GM21576 (cell line): ENCODE measurements at regions not wholly inside any gene's neighbourhood (a gene's known extent, or its start where the extent isn't known, plus 50 kb on each side); places are given as distances from the start of the nearest gene placed in this dataset.
"Not testable (repeated sequence)": the region's sequence is repeated elsewhere in the genome, so short reads cannot be mapped to it uniquely, and the experiment has no call there.

Experiments
- ATAC-seq: cut with Tn5 transposase; IDR thresholded peaks from one replicate; pipeline ENCODE4 v1.9.1; 2021; ENCODE audit warnings: mild to moderate bottlenecking, moderate library complexity; ENCODE audit not compliant: unreplicated experiment

- ATAC-seq: no peak
These were observed 50.3 kb downstream of the RBFOX3 start for GRCh38 chr17:79560527-79560926.

- ATAC-seq: no peak
These were observed 51.6 kb downstream of the RBFOX3 start for GRCh38 chr17:79559111-79559887.

DNA sequence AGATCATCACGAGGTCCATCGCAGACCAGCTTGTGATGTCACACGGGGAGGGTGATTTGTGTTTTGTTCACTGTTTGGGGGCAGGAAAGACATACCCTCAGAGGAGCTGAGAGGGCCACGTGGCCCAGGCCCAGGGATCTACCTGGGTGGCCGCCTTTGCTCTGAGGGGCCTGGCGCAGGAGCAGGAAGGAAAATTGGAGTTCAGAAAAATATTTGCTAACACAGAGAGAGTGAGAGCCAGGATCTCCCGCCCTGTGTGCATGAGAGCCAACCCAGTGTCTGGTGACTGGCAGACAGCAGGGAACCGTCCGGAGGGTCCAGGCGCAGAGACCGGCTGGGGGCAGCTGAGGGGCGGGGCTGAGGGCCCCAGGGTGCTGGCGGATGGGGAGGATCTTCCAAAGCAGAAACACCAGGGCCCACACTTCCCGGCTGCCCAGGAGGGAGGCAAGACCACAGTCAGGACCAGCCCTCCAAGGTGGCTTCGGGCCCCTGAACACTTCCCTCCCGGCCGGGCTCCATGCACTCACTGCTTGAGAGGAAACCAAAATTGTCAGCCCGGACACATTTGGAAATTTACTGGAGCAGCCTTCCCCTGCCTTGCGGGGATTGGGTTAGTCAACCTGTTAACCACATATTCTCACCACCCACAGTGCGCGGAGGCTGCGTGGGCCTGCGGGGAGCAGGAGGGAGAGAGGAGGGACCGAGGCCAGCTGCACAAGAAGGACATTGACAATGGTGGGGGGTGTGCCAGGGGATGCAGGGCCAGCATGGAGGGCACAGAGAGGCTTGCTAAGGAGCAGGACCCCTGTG, 52.6 kb downstream of the RBFOX3 start:
- no peak for ATAC-seq

- no peak for ATAC-seq
These were observed 53.4 kb downstream of the RBFOX3 start for GRCh38 chr17:79557276-79558090.

GRCh38 chr17:79556271-79556670, 54.6 kb downstream of the RBFOX3 start:
- no peak for ATAC-seq

DNA sequence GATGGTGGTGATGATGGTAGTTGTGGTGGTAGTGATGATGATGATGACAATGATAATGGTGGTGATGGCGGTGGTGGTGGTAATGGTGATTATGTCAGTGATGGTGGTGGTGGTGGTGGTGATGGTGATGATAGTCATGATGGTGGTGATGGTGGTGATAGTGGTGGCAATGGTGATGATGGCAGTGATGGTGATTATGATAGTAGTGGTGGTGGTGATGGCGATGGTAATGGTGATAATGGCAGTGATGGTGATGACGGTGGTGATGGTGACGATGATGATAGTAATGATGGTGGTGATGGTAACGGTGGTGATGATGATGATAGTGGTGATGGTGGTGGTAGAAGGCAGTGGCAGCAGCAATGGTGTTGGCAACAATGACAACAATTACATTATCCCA, 55.3 kb downstream of the RBFOX3 start:
- ATAC-seq: no peak

DNA sequence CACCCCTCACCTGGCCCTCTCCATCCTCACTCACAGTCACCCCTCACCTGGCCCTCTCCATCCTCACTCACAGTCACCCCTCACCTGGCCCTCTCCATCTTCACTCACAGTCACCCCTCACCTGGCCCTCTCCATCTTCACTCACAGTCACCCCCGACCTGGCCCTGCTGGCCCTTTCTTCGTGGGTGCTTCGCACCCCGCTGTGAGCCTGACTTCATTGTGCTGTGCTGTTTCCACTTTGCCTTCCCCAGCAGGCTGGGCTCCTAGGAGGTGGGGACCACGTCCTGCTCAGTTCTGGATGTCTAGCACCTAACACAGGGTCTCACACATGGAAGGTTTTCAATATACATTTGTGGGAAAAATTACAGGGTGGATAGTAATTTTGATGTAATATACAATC, 56.5 kb downstream of the RBFOX3 start:
- ATAC-seq: not testable (repeated sequence)

- no peak for ATAC-seq
These were observed 58.0 kb downstream of the RBFOX3 start for GRCh38 chr17:79552824-79553223.

- no peak for ATAC-seq
These were observed 58.4 kb downstream of the RBFOX3 start for GRCh38 chr17:79552405-79552804.

DNA sequence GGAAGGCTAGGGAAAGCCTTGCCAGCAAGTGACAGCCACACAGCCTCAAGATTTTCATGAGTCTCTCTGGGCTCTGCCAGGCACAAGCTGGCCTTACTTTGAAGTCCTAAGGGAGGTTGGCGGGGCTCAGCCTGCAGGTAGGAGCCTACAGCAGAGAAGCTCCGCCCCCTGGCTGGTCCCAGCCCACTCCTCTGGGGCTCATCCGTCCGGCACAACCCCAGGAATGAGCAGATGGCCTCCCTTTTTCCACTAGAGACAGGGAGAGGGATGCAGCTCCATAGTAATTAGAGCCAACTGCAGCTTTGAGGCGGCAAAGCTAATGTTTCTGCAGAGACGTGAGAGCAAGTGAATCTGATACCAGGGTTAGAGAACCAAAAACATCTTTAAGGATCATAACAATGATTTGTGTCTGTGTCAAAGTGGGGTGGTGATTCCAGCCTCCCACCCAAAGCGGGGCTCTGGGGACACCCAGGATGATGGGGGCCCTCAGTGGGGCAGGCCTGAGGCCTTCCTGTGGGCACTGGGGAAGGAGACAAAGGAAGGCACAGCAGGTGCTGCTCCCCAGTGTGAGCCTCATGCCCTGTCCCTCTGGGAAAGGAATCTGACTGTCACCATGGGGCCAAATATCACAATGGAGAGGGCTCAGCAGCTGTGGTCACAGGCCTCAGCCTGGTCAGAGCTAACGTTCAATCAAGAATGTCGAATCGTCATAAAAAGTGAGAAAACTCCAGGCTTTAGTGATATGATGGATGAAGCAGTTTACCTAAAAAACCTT, 61.5 kb downstream of the RBFOX3 start:
- ATAC-seq: no peak

GRCh38 chr17:79548116-79548515, 62.7 kb downstream of the RBFOX3 start:
- ATAC-seq: no peak

DNA sequence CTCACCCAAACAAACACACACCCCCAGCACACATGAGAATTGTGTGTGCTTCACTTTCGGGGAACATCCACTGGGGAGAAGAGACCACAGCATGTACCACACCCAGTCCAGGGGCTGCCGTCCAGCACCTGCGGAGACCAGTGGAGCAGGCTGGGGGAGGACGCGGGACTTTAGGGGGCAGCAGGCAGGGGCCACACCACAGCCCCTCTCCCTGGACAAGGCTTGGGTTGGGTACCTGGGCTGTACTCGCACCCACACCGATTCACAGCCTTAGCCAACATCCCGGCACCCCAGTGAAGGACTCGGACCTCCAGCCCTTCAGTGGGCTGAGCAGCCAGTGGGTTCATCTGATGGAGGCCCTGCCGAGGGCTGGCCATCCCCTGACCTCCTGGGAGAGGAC, 63.3 kb downstream of the RBFOX3 start:
- ATAC-seq: no peak

DNA sequence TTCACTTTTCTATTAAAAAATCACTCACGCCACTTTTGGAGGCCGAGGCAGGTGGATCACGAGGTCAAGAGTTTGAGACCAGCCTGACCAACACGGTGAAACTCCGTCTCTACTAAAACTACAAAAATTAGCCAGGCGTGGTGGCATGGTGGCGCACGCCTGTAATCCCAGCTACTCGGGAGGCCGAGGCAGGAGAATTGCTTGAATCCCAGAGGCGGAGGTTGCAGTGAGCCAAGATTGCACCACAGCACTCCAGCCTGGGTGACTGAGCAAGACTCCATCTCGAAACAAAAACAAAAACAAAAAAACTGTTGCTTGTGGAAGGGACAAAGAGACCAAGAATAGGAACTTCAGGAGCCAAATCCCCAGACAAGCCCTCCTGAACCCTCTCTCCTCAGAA, 63.7 kb downstream of the RBFOX3 start:
- ATAC-seq: not testable (repeated sequence)

GRCh38 chr17:79546386-79546785, 64.5 kb downstream of the RBFOX3 start:
- no peak for ATAC-seq

- ATAC-seq: no peak
These were observed 65.4 kb downstream of the RBFOX3 start for GRCh38 chr17:79545251-79546005.

DNA sequence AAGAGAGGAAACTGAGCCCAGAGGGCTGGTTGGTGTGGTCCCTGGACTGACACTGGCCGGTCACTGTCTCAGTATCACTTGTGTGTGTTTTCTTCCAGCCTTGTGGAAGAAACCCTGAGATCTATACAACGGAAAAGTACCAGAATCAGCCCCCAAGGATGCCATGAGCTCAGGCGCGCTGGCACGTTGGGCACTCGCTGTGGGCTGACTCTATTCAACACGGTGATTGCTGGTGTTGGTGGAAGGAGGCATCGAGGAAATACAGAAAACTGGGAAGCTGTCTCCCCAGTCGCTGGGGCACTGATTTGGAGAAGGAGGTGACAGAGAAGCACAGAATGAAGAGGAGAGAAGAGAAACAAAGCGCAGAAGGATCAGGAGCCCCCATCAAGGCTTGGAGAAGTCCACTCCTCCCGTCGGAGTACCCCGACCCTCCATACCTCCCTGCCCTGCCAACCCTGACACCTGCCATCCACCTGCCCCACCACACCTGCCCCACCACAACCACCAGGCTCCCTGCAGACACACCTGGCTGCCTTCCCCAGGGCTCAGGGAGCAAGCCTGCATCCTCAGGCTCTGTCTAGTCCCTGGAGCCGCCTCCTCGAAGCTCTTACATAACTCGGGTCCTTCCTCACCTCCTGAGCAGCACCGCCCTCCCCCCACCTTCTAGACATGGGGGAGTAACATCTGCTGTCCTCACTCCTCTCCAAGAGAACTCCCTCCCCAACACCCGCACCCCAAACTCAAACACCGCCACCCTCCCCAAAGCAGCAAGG, 66.5 kb downstream of the RBFOX3 start:
- ATAC-seq: no peak

GRCh38 chr17:79543531-79543930, 67.3 kb downstream of the RBFOX3 start:
- ATAC-seq: no peak

DNA sequence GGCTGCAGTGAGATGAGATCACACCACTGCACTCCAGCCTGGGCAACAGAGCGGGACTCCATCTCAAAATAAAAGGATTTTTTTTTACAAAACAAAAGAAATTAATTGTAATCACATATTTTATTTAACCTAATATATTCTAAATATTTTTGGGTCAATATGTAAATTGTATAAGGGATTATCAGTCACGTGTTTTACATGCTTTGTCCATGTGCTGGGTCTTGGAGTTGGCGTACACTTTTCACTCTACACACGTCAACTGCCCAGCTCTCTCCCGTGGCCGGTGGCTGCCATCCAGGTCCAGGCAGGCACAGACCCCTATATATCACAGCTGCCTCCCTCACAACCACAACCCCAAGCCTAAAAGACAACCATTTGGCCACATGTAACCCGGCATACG, 68.1 kb downstream of the RBFOX3 start:
- no peak for ATAC-seq
